ENCODE measurements at regions not wholly inside any gene's neighbourhood (a gene's known extent, or its start where the extent isn't known, plus 50 kb on each side); places are given as distances from the start of the nearest gene placed in this dataset.

DNA sequence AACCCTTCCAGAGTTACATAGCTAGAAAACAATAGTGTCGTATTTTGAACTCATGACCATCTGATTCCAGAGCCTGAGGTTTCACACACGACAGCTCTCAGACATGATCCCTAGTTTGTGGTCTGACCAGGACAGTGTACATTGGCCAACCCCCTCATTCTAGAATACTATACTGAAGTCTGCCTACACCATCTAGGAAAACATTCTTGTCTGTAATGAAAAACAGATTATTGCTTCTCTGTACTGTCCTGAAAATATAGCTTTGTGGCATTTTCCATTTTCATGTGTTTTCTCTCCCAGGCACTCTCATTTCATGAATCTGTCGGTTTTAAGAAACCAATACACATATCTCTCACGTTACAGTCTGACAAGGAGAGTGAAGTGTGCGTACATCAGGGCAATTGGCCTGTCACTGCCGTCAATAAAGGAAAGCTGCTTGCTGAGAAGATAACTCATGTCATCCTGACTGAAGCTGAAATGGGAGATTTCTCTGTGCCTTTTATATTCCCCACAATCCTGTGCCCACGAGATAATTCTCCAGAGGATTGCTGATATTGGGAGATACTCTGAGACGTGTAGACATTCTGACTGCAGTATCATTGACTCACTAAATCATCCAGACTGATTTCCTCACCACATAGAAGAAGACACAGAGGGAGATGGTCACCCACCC lies 585.6 kb downstream of the PLPP3 start:
- Histone ChIP-seq H3K9me3 (ENCODE audit: control insufficient read depth, low read length) (no peaks in the 10 kb centered on the region), H3K27me3 (ENCODE audit: control insufficient read depth, insufficient read depth) (no peaks in the 10 kb centered on the region), H3K4me1 (ENCODE audit: control insufficient read depth, insufficient read depth, low read length) (peaks cover 6% of the 10 kb centered on the region), H3K4me3 (ENCODE audit: low read length) (no peak overlapping the region), H3K27ac (ENCODE audit: low read length) (no peak overlapping the region)
- no peak for DNase-seq
- 62% methylated on average over 8 of the region's 8 CpGs for WGBS
- no peak for ATAC-seq
- intact Hi-C loops (cut with DNase I): no loop called here

DNA sequence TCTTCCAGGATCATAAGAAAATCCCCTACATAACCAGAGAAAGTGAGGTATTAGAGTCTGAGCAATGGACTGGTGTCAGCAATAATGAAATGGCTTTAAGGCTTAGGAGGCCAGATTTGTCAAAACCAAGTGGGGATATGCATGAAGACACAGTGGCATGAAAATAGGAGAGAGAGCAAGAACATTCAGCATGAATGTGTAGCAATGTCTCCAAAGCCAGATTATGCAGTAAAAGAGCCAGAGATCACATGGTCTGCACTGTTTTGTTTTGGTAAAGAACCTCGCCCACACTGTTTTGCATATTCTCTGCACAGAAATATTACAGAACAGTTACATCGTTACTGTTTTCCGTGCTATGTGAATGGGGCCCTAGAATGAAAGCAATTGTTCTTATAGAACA lies 589.4 kb downstream of the PLPP3 start:
- Histone ChIP-seq H3K4me3 (ENCODE audit: low read length) (no peak overlapping the region), H3K4me1 (ENCODE audit: control insufficient read depth, insufficient read depth, low read length) (peaks cover 6% of the 10 kb centered on the region), H3K27ac (ENCODE audit: low read length) (no peak overlapping the region), H3K27me3 (ENCODE audit: control insufficient read depth, insufficient read depth) (no peaks in the 10 kb centered on the region), H3K9me3 (ENCODE audit: control insufficient read depth, low read length) (no peaks in the 10 kb centered on the region)
- 80% methylated on average over 3 of the region's 3 CpGs for WGBS
- intact Hi-C loops (cut with DNase I): no loop called here
- DNase-seq (no peak), ATAC-seq (no peak)

DNA sequence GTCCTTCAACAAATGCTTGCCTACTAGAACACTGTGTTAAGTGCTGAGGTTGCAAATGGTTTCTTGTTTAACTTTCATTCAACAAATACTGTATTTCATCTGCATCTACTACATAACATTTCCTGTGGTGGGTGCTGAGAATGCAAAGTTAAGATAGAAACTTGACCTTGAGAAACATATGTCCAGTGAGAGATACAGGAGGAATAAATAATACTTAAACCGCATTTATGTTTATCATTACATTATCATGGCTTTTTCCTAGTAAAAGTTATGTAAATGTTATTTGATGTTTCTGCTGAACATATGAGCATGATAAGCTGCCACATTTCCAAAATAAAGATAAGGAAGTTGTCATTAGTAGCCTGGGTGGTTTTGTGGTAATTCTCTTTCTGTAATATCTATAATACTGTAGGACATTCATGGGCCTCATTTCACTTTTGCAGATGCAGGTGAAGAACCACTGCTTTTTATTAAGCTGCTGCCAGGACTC lies 590.4 kb downstream of the PLPP3 start:
- DNase-seq (no peak), ATAC-seq (no peak)
- H3K4me1 ChIP-seq (ENCODE audit: control insufficient read depth, insufficient read depth, low read length): peaks cover 6% of the 10 kb centered on the region
- H3K27me3 ChIP-seq (ENCODE audit: control insufficient read depth, insufficient read depth): no peaks in the 10 kb centered on the region
- WGBS: 86% methylated on average over 1 of the region's 1 CpG
- no peaks in the 10 kb centered on the region for H3K9me3 ChIP-seq (ENCODE audit: control insufficient read depth, low read length)
- no peak overlapping the region for H3K4me3 ChIP-seq (ENCODE audit: low read length)
- intact Hi-C loops (cut with DNase I): no loop called here
- no peak overlapping the region for H3K27ac ChIP-seq (ENCODE audit: low read length)

DNA sequence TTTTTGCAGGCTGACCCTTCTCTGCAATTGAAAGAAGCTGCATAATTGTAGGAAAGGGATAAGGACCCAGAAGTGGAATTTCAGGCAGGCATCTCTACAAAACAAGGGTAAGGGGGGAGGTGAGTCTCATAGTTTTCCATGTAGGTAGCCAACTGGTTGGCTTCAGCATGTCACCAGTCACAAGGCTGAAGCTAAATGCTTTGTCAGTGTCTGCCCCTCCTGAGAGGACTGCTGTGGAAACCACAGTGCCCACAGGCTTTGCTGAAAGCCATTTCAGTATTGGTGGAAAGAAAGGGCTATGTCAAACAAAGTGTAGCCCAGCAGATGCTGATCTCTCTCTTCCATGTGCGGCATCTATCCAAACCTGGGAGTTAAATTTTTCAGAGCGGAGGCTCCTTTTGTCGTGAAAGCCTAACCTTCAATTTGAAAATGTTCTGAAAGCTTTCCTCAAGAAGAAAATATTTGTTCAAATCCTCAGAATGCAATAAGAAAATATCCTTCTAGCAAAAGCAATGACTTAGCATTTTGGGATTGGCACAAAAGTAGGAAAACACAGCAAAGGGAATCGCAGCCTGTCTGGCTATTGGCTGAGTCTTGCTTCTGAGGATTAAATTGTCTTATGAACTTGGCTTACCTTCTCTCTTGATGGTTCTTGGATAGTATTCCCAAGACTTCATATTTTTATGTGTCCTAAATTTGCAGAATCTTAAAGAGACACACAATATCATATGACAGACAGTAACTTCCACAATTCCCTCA lies 591.7 kb downstream of the PLPP3 start:
- intact Hi-C loops (cut with DNase I): no loop called here
- Histone ChIP-seq H3K27ac (ENCODE audit: low read length) (peak overlapping the region; percentile 62), H3K9me3 (ENCODE audit: control insufficient read depth, low read length) (no peaks in the 10 kb centered on the region), H3K4me1 (ENCODE audit: control insufficient read depth, insufficient read depth, low read length) (peaks cover 6% of the 10 kb centered on the region), H3K4me3 (ENCODE audit: low read length) (no peak overlapping the region), H3K27me3 (ENCODE audit: control insufficient read depth, insufficient read depth) (no peaks in the 10 kb centered on the region)
- DNase-seq: no peak
- 65% methylated on average over 4 of the region's 4 CpGs for WGBS
- no peak for ATAC-seq

DNA sequence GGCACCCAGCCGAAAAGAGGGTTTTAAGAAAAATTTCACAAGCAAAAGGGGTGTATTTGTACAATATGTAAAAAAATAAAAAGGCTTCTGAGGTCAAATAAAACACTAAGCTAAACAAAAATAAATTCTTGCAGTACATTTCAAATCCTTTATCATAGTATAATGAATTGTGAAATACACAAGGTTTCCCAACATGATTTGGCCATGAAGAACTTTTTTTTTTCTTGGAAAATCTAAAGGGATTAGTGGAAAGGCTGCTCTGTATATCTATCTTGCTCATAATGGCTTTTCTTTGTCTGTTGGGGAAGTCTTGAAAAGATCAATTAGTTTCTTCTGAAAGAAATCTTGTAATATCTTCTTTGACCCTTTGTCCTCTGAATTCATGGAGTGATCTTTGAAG lies 593.4 kb downstream of the PLPP3 start:
- ATAC-seq (peak in 1 of 2 donors; percentile 60), DNase-seq (no peak)
- Histone ChIP-seq H3K27ac (ENCODE audit: low read length) (no peak overlapping the region), H3K9me3 (ENCODE audit: control insufficient read depth, low read length) (no peaks in the 10 kb centered on the region), H3K27me3 (ENCODE audit: control insufficient read depth, insufficient read depth) (no peaks in the 10 kb centered on the region), H3K4me1 (ENCODE audit: control insufficient read depth, insufficient read depth, low read length) (peaks cover 6% of the 10 kb centered on the region), H3K4me3 (ENCODE audit: low read length) (no peak overlapping the region)
- intact Hi-C loops (cut with DNase I): no loop called here
- 76% methylated on average over 1 of the region's 1 CpG for WGBS

DNA sequence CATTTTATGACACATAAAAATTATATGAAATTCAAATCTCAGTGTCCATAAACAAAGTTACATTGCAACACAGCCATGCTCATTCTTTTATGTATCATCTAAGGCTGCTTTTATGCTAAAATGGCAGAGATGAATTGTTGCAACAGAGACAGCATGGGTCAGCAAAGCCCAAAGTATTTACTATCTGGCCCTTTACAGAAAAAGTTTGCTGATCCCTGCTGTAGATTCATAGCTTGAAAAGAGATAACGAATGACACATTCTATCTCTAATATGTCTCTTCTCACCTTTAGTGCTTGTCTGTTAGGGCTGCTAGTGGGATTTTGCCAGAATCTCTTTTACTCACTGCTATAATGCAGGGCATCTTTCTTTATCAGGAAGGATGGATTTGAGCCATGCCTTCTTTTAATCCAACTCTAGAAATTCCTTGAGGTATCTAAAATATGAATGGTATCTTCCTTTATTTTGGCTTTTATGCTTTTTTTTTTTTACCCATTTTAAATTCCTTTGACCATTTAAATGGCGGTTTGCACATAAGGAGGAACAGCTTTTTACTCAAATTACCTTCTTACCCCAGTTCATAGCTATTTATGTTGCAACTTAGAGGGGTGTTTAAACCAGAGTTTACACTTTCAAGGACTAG lies 598.2 kb downstream of the PLPP3 start:
- intact Hi-C loops (cut with DNase I): no loop called here
- 81% methylated on average over 2 of the region's 2 CpGs for WGBS
- no peak for ATAC-seq

DNA sequence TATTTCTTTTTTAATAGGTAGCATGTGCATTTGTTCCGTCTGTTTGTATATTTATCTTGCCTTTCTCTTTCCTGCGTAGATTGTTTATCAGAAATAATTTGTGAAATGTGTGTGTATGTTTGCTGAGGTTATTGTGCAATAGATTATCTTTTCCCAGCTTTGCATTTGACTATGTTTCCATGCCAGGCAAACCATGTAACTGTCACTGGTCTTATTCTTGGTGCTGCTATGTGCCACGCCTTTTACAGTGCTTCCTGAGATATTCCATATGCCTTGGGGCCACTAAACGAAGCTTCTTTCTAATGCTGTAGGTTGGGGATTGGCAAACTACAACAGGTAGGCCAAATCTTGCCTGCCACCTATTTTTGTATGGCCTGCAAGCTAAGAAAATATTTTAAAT lies 598.8 kb downstream of the PLPP3 start:
- intact Hi-C loops (cut with DNase I): no loop called here
- no peaks in the 10 kb centered on the region for H3K27me3 ChIP-seq (ENCODE audit: control insufficient read depth, insufficient read depth)
- DNase-seq (no peak), ATAC-seq (no peak)
- no peaks in the 10 kb centered on the region for H3K9me3 ChIP-seq (ENCODE audit: control insufficient read depth, low read length)
- no peak overlapping the region for H3K4me3 ChIP-seq (ENCODE audit: low read length)
- no peaks in the 10 kb centered on the region for H3K4me1 ChIP-seq (ENCODE audit: control insufficient read depth, insufficient read depth, low read length)
- H3K27ac ChIP-seq (ENCODE audit: low read length): no peak overlapping the region
- WGBS: 57% methylated on average over 4 of the region's 4 CpGs

More for the DNA sequence above, 598.2 kb downstream of the PLPP3 start:
- H3K27me3 ChIP-seq (ENCODE audit: control insufficient read depth, insufficient read depth): no peaks in the 10 kb centered on the region
- H3K4me1 ChIP-seq (ENCODE audit: control insufficient read depth, insufficient read depth, low read length): no peaks in the 10 kb centered on the region
- no peaks in the 10 kb centered on the region for H3K9me3 ChIP-seq (ENCODE audit: control insufficient read depth, low read length)
- no peak for DNase-seq
- H3K4me3 ChIP-seq (ENCODE audit: low read length): no peak overlapping the region
- no peak overlapping the region for H3K27ac ChIP-seq (ENCODE audit: low read length)

DNA sequence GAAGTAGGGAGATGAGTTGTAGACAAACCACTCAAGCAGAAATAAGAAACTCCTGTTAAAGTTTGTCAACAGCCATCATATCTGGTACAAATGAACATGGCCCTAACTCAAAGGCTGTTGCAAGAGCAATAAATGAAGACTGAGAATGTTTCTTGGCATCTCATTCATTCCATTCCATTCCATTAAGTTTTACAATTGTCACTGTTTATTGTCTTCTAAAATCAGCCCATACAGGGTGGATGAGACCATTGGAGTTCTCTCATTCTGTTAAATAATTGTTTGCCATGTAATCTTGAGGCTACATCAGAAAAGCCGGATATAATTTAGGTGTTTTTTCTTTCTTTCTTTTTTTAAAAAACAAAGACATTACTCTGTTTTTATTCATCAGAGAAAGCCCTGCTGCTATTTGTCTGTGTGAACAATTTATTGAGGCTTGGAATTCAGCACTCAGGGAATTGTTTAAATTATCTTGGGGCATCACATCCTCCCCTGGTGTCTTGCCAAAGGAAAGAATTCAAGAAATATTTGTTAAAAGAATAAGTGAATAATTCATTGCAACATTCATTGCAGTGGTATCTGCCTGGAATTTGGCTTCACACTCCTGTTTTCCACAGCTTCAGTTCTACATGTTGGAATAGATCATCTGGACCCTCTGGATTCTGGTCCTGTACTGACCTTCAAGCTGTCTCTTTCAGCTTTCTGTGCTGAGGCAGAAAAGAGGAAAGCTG lies 604.5 kb downstream of the PLPP3 start:
- H3K9me3 ChIP-seq (ENCODE audit: control insufficient read depth, low read length): no peaks in the 10 kb centered on the region
- ATAC-seq (peak; percentile 48 to 69), DNase-seq (peak in 1 of 3 donors; percentile 48)
- H3K4me3 ChIP-seq (ENCODE audit: low read length): no peak overlapping the region
- intact Hi-C loops (cut with DNase I): no loop called here
- H3K27me3 ChIP-seq (ENCODE audit: control insufficient read depth, insufficient read depth): no peaks in the 10 kb centered on the region
- 53% methylated on average over 1 of the region's 1 CpG for WGBS
- no peak overlapping the region for H3K27ac ChIP-seq (ENCODE audit: low read length)
- no peaks in the 10 kb centered on the region for H3K4me1 ChIP-seq (ENCODE audit: control insufficient read depth, insufficient read depth, low read length)

DNA sequence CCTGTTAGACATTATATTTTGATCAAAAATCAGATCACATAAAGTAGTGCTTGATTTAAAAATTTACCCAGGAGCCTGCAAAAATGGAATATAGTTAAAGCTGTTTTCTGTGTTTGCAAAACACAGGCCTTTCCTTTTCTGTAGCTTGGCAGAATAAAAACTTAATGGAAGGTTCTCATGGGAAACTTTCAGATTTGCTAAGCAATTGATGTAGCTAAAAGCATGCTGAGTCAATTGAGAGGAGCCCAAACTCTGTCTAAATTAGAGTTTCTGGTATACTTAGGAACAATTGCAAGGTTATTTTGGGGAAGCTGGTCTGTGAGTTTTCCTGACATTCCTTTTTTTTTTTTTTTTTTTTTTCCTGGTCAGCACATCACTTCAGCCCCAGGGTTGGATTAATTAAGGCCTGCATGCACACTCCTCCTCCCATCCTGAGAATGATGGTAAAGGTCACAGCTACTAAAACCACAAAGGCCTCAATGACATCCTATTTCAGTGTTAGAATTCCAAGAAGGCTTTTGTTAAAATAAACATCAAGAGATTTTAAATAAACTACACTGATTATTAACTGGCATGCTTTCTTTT lies 608.7 kb downstream of the PLPP3 start:
- ATAC-seq (no peak), DNase-seq (no peak)
- H3K27ac ChIP-seq (ENCODE audit: low read length): no peak overlapping the region
- no peaks in the 10 kb centered on the region for H3K9me3 ChIP-seq (ENCODE audit: control insufficient read depth, low read length)
- no peaks in the 10 kb centered on the region for H3K27me3 ChIP-seq (ENCODE audit: control insufficient read depth, insufficient read depth)
- intact Hi-C loops (cut with DNase I): no loop called here
- no peaks in the 10 kb centered on the region for H3K4me1 ChIP-seq (ENCODE audit: control insufficient read depth, insufficient read depth, low read length)
- H3K4me3 ChIP-seq (ENCODE audit: low read length): no peak overlapping the region

DNA sequence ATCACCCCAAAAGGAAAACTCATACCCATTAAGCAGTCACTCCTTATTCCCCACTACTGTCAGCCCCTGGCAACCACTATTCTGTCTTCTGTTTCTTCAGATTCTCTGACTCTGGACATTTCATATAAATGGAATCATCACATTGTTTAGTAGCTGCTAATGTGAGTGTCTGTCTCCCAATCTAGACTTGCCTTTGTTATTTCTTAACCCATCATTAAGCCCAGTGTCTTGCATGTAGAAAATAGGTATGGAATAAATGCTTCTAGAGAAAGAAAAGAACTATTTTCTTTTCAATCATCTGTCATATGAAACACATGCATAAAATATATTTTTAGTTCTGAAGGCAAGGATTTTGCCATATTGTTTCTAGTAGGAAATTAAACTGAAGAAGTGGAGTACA lies 610.0 kb downstream of the PLPP3 start:
- Histone ChIP-seq H3K4me3 (ENCODE audit: low read length) (no peak overlapping the region), H3K27ac (ENCODE audit: low read length) (no peak overlapping the region), H3K4me1 (ENCODE audit: control insufficient read depth, insufficient read depth, low read length) (no peaks in the 10 kb centered on the region), H3K9me3 (ENCODE audit: control insufficient read depth, low read length) (no peaks in the 10 kb centered on the region), H3K27me3 (ENCODE audit: control insufficient read depth, insufficient read depth) (no peaks in the 10 kb centered on the region)
- ATAC-seq (no peak), DNase-seq (no peak)
- intact Hi-C loops (cut with DNase I): no loop called here

All from right cardiac atrium (tissue), 5 donors.